D341Med (cell line): ENCODE measurements at regions not wholly inside any gene's neighbourhood (a gene's known extent, or its start where the extent isn't known, plus 50 kb on each side); places are given as distances from the start of the nearest gene placed in this dataset.

ENCODE experiments used
- DNase-seq: peaks from one replicate; pipeline ENCODE4 v3.0.0; 2012; ENCODE audit warnings: low spot score

DNA sequence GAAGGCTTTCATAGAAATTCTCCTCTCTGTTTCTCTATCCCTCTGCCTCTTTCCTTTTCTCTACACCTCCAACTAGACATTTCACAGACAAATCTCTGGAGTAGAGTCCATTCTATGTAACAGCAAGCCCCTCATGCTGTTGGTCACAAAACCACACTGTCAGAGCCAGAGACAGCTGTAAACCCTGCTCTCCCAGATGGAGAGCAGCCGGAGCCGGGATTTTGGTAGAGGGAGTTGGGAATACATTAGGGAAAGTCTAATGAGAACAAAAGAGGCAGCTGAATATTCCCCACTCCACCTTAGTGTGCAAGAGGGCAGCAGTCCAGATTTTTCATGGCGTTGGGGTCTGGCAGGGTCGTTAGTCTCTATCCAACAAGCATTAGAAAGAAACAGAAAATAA, 68.3 kb upstream of the EDN1 start:
- DNase-seq = no peak

DNA sequence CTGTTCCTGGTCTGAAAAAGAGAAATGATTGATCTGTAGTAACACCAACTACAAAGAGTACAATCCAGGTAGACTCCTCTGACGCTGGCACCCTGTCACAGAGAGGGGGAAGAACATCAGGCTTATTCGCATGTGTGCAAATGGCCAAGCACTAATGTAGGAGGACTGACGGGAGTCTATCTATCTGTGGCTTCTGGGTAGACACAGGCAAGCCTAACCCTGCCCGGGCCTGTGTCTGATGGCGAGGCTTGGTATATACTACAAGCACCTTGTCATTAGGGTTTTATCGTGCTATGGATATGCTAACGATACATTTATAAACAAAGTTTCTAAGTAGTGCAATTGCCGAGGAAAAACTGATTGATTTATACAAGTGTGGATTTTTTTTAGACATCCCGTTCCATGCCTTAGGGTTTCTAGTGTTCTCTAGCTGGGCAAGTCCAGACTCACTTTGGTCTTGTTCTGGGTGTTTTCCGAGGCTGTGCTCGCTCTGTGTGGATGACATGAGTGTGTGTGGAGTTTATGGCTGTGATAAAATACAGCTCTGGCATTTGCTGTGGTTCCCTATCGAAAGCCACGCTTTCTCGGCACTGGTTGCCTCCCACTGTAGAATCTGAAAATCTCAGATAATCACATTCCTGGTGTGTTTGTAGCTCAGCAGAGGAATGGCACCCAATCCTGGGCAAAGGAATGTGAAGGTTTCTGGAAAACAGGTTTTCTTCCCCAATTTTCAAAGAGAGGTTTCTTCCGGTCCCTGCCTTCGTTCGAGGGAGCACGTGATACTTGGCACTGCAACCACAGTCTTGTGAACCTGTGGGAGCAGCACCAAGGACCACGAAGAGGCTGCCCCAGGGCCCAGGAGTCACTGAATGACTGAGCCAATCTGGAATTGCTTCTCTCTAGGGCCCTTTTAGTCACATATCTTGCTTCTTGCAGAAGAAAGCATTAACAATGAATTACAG, 67.5 kb upstream of the EDN1 start:
- DNase-seq = no peak

DNA sequence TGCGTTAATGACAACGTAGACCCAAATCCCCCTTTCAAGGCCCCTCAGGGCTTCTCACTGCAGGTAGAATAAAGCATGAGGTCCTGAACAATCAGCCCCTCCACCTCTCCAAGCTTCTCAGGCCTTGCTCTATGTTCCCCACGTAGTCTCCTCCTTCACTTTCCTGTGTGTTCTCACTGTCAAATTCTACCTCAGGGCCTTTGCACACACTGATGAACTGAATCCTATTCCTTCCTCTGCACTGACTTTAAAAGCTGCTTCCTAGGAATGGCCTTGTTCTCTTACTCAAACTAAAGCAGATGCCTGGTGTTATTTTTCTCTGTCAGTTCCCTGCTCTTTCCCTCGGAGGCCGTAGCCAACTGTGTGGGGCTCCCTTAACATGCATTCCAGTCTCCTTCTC, 66.8 kb upstream of the EDN1 start:
- no peak for DNase-seq

DNA sequence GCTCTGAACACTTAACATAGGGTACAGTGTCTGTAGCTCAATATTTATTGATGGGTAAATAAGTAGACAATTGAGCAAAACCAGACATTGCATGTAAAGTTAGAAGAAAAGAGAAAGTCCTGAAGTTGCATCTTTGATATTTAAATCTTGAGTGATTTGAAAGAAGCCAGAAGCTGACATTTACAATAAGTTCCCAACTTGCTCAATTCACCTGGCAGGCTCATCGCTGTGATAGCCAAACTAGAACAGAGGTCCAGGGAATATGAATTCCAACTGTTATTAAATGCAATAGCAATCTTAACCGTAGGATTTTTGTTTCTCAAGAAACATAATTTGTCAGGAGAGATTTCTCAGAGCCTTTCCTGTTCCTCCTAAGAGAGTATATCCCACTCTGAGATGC, 65.9 kb upstream of the EDN1 start:
- DNase-seq = no peak

DNA sequence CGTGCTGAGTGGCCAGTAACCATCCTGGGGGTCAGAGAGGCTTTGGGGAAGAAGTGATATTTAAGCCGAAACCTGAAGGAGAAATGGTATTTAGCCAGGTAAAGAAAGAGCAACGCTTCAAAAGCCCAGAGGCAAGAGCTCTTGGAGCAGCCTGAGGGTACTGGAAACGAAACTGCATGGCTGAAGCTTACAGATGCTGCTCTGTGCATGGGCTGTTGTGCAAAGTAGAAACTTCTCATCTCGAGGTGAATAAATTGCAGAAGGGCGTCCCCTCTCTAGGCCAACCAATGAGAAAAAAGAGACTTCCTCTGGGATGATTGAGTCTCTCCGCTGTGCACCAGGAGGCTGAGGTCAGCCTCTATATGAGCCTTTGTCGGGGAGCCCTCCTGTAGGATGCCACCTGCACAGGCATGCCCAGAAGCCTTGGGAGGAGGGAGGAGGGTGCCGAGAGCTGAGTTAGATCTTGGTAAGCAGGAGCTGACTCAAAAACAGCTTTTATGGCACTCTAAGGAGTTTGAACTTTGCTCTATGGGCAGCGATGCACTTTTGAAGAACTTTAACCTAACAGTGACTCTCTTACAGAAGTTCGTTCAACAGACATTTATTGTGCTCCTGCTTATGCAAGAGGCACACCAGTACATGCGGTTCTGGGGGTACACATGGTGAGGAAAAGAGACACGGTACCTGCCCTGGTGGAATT, 61.6 kb upstream of the EDN1 start:
- no peak for DNase-seq

DNA sequence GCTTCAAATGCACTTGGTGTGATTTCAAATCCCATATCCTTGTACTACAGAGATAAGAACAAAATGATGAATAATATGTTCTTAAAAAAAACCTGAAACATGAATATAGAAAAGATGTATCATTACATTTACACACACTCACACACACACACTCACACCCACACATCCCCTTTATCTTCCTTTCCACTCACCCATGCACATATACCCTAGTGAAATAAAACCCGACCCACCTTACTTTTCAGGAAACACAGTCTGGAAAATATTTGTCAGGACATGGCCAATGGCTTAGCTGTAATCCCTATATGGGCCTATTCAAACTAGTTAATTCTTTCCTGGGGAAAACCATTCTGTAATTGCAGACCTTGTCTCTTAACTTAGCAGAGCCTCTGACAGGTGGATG, 60.8 kb upstream of the EDN1 start:
- DNase-seq = no peak

DNA sequence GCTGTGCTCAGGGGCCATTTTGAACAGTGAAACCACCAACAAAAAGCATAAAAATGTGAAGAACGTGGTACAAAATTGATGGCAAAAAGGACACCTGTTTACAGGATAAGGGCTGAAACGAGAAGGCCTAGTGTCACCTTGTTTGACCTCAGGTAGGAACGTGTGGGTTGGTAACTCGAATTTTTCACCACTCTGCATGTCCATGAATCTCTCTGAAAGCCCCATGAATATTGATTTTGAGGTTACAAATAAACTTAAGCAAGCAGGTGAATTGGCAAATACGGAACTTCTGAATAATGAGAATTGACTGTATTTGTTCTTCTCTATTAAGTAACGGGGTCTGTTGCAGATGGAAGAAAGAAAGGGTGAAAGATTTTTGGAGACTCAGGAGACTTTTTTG, 59.6 kb upstream of the EDN1 start:
- DNase-seq = no peak

DNA sequence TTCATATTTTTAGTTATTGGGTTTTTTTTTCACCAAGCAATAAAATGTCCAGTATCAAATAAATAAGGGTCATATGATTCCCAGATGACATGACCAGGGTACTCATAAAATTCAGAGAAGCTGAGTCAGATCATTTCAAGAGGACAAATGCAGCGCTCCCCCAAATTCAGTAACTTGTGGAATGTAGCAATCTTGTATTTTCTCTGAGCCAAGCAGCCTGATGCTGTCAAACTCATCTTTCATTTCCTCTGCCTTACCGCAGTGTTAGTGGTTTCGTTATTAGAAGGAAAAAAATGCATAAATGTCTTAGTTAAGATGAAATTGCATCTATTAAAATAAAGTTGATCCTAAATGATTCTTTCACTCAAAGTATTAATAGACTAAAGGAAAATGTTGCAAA, 57.8 kb upstream of the EDN1 start:
- no peak for DNase-seq

DNA sequence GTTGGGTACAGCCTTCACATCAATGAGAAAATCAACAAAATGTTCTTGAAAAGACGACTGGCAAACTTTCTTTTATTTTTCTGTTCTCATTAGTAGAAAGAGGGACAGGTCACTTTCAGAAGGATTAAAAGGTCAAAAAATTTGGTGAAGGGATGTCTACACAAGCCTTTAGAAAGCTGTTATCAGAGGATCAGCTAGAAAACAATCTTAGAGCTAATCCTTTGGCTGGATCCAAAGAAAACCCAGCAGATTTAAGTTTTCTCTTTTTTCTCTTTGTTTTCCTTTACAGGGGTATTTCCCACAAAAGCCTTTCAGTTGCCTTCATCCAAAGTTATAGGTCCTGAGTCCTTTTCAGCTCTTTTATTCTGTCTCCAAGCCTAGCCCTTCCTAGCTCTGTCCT, 57.3 kb upstream of the EDN1 start:
- no peak for DNase-seq

DNA sequence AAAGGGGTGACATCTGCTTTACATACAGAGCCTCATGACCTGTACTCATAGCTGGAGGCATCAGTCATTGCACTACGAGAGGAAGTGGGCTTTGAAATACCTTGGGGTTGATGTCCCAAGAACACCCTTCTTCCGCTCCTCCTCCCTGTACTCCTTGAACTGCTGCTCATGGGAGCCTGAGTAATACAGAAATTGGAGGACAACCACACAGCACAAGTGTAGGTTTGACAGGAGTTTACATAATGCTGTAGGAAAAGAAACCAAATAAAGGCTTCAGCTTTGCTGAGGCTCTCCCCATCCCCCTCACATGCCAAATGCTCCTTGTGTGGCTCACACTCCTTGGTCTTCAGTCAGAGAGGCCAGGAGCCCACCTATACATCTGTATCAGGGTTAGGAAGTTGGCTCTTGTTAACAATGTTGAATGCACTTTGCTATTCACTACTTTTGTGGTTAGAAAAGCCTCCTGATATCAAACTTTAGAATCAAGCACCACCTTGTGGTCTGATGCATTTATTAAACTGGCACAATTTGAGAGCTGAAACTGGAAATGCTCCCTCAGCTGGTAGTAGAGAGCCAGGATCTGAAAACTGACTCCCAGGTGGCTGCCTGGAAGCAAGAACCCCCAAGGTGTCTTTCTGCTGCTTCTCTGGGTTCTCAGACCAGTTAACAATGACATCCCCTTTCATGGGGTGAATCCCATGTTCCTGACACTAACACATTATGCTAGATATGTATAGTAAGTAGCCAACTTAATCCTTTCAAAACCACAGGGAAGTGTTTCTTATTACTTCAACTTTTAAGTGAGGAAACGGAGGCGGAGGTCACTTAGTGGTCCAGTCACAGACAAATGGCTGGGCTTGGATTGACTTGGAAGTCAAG, 56.2 kb upstream of the EDN1 start:
- DNase-seq = peak; percentile 61

DNA sequence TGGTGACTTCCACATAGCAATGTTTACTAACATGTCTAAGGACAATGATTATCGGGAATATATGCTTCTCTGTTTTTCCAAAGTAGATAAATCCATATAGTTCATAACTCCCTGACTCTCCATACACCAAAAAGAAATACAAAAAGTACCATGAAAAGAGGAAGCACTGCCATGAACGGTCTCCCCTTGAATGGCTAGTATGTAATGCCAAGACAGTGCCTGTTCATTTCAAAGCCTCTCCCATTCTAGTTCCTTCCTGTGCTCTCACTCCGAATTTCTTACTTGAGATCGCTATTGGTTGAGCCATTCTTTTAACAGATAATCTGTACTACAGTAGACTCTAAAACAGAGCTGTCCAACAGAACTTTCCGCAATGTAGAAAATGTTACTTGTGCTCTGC, 54.8 kb upstream of the EDN1 start:
- DNase-seq = no peak

DNA sequence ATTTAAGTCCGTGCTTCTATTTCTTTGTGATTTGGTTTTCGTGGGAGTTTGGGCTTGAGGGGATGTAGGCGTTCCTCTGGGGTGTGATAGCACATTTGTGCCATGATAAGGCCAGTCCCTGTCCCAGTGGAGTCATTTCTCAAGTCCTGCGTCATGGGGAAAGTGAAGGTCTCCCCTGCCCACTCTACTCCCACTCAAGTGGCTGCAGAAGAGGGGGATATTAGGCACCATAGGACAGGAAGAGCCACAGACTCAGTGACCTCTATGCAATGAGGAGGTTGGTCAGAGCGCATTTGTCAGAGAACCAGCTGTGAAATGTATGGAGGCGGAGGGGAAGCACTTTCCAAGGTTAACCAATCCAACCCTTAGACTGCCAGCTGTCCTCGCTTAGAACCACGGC, 51.9 kb upstream of the EDN1 start:
- DNase-seq = no peak
